NAMALWA (cell line): ENCODE measurements at regions not wholly inside any gene's neighbourhood (a gene's known extent, or its start where the extent isn't known, plus 50 kb on each side); places are given as distances from the start of the nearest gene placed in this dataset.

Source experiments
- DNase-seq: peaks from one replicate; pipeline ENCODE4 v3.0.0-alpha.2; 2015; ENCODE audit warnings: low spot score

DNA sequence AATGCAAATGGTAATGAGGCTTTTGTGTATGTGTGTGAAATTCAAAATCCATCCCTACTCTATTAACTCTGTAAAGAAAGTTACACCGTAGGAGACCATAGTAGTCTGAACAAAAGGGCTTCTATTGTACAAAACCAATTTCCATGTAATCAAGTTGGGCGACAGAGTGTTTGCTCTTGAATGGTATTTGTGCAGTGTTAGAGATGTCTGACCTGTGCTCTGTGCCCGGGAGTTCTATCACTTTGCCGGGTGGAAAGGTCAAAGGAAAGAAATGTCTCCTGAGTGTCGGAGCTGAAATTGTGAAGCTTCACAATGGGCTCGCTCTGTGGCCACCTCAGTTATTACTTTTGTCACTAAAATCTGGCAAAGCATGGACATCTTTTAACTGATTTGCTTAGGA, 312.0 kb downstream of the SAMD5 start:
- DNase-seq: no peak

DNA sequence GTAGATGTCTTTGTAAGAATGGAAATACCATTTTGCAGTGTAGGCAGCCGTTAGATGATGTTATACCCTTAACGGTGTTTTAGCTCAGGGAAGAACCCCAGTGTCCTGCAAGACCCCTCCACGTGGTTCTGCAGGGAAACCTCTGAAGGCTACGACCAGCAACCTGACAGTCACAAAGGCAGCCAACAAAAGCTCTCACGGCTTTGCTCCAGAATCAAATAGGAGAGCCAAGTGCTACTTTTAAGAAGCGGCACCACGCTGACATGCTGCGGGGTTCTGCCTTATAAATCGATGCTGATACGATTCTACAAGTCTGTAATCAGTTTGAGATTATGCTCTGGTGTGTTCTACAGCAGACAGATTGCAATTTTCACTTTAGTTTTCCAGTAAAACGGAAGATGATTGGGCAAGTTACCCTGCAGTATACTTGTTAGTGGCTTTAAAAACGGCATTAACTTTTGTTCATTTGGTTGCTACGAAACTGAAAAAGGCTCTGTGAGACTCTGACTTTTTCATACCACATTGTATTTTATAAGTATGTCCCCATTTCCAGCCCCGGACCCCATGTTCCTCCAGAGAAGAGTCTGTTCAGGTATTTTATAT, 312.9 kb downstream of the SAMD5 start:
- no peak for DNase-seq

GRCh38 chr6:147823936-147824335, 315.4 kb downstream of the SAMD5 start:
- DNase-seq: no peak

- DNase-seq: no peak
These were observed 317.4 kb downstream of the SAMD5 start for GRCh38 chr6:147825848-147826247.

GRCh38 chr6:147826698-147827097, 318.2 kb downstream of the SAMD5 start:
- no peak for DNase-seq

DNA sequence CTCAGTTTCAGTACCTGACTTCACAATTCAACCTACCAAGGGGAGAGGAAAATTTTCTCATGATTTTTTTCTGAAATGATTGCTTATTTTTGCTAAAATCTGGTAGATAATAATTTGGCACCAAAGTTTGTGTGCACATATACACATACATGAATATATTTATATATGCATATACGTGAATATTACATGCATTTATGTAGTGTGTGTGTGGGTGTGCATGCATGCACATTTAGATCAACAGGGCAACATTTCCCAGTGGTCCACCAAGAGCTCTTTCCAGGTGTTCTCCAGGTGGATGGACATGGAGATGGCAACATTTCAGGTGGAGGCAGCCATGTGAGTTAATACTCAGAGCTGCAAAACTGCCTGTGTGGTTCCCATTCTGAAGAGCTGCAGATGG, 320.9 kb downstream of the SAMD5 start:
- DNase-seq: no peak

- no peak for DNase-seq
These were observed 321.3 kb downstream of the SAMD5 start for GRCh38 chr6:147829835-147830234.

DNA sequence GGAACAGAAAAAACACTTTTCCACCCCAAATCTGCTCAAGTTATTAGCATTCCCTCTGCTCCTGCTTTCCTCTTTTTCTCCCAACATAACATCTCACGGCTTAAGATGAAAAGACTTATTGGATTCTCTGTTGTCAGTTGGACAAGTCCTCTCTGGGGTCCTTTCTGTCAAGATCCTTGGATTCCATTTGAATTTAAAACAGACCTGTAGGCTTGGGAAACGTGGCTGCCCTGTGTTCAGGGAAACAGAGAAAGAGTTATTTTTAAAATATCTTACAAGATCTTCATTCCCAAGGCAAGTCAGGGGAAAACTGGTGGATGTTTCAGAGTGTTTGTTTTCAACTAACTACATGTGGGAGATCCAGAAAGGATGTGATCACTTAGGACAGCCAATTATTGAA, 322.9 kb downstream of the SAMD5 start:
- DNase-seq: no peak

GRCh38 chr6:147833607-147834006, 325.1 kb downstream of the SAMD5 start:
- no peak for DNase-seq

DNA sequence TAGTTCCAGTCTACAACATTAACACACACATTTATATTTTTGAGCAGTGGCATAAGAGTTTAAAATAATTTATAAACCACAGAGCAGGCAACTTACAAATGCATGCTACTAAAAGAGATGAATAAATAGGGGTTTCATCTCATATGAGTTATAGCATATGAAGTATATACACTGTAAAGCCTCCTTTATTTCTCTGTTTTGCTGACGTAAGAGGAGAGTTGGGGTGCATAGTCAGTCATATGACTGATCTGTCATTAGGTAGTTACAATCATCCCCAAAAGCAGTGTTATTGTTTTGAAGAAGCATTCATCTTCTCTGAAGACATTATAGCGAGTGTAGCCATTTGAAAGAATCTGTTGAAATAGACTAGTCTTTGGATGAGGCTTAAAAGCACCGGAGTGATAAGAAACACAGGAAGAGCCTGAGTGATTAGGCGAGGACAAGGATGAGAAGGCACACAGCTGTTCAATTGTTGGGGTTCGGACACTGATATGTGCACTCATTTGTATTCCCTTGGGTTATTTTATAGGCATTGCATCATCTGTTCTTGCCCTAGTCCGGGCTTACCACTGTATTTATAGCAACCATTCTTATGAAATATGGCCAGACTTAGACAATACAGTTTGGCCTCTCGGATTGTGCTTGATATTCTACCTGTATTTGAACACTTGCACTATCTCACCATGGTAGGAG, 325.7 kb downstream of the SAMD5 start:
- DNase-seq: no peak

GRCh38 chr6:147837540-147837939, 329.1 kb downstream of the SAMD5 start:
- no peak for DNase-seq

DNA sequence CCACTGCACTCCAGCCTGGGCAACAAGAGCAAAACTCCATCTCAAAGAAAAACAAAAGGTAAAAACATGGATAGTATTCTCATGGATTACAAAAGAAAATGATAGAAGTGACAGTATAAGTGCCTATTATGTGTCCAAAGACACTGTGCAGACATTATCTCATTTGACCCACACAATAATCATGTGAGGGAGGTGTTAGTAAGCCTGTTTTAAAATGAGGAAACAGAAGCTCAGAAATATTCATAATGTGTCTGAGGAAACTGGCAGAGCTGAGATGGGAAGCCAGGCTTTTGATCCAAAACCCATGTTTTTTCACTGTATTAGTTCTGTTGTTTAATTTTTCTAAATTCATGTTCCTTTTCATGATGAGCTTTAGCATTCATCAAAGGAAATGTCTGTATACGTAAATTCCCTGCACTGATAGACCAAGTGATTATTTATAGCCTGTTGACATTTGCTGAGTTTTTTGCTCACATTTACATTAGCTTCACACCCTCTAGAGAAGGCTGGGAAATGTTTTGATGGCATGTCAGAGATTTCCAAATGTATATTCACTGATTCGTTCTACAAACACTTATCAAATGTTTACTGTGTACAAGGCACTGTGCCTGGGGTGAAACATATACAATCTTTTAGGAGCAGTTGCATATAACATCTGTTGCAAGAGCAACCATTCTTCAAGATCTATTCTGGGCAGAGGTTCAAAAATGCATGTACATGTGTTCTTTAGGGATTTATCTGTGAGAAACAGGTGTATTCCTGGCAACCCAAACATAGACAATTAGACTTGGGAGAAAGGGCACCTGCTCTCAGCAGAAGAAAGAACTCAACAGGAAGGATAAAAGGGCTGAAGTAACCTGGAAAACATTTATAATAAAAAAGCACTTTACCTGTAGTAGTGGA, 331.5 kb downstream of the SAMD5 start:
- DNase-seq: no peak

DNA sequence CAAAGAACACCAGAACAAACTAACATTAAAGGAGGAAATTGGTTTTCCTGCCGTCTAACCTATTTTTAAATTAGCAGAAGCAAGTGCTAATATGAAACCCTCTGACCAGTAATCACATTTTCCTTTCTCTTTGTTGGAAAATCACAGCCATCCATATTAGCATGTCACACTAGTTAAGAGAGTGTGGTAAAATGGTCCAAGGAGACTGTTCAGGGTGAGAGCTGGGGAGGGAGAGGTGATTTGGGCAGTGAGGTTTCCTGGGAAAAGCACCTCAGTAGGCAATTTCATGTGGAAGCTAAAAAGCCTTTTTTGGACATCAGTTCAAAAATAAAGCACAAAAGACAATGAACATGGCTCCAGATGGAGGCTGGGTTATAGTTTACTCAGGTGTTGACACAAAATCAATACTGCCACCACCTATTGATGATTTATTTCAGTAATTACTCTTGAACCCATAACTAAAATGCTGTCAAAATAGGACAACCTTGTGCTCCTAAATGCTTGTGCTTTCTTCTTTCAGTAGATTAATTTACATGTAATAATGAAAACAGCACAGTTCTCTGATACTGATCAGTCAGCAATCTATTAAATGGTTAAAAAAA, 333.2 kb downstream of the SAMD5 start:
- no peak for DNase-seq

DNA sequence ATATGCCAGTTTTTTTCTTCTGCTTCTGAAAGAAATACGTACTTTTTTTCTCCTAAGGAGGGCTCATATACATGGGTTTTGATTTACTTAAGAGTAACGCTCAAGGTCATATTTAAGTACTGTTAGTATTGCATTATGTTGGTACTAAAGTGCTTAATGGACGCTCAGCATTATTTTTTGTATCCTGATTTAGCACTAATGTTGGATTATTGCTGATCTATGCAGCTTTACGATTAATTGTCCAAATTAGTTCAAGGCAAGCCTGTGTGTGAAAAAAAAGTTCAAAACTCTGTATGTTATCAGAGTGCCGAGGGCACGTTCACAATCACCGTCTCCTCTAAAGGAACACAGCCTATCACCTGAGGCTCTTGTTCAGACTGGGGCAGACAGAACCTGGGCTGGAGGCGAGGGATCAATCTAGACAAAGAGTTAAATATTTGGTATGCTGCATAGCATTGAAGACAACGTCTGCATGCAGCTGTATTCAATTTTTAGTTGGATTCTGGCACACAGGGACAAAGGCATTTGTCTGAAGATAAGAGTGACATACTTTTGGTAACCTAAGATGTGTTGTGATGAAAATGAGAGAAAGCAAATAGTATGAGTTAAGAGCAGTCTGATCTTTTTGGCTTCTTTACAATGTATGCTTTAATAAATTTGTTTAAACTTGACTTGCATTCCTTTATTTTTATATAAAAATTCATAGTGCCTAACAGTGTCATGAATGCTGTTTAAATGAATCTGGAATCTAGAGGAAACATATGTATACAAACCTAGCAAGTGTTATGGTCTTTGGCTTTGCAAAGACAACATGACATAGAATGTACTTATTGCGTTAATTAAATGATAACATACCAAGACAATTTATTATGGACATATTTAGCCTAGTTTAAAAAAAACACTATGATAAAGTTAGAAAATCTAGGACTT, 341.2 kb downstream of the SAMD5 start:
- DNase-seq: no peak

DNA sequence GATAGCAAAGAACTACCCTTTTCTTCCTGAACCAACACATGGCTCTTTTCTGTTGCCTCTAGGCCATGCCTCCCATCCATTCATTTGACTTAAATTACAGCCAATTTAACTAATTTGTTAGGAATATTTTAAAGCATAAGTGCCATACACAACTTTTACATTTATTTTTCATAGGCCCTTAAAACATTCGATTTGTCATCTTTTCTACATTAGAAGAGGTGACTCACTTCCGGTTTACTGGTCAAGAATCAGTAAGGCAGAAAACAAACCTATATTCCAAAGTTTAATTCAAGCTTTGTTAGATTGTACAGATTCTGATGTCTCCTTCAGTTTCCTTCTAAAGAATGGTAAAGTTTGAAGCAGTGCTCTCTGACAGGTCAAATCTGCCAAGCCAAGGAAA, 344.3 kb downstream of the SAMD5 start:
- DNase-seq: no peak

DNA sequence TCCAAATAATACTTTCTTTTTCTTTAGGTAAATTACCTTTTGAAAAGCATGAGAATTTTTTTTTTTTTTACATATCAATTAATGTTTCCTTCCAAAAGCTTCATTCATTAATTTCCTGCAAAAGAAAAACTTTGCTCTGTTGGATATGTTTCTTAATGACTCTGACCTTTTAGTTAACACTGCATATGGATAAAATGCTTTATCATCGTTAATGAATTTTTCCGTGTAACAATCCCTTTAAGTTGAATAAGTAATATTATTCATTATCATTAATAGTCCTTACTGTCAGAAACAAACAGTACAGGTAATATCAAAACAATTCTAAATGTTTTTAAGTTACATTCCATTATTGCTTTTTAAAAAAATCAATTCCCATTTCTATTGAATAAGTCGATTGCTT, 345.1 kb downstream of the SAMD5 start:
- no peak for DNase-seq

- DNase-seq: no peak
These were observed 347.5 kb downstream of the SAMD5 start for GRCh38 chr6:147855803-147856482.

DNA sequence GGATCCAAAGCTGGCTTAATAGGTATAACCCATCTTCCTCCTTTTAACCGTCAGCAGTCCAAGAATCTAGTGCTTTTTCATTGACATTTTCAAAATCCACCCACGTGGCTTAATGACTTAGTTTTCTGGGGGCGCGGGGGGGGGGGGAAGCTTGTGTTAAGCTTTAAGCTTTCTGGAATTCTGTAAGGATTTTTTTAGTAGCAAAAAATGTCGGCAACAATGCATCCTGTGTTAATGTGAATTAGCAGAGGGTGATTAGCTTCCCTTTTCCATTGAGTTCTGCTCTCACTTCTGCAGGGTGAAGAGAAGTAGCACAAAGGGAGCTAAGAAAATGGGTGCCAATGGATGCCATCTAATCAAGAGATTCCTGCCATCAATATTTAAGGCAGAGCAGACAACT, 348.2 kb downstream of the SAMD5 start:
- DNase-seq: no peak

DNA sequence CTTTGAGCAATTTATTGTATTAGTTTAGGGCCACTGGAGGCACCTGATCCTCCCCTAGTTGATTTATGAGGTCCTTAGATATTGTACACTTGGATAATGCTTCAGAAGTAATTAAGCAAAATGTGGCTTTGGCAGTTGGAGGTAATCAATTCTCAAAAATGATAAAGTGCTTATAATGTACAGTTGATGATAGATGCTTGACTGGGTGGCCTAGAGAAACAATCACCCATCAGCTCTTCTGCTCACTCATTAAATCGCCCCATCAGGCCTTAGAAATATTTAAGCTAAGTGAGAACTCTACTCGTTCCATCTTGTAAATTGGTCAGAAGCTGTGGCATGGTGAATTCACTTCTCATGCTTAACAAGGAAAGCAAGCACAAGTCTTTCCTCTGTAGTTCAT, 349.9 kb downstream of the SAMD5 start:
- no peak for DNase-seq

DNA sequence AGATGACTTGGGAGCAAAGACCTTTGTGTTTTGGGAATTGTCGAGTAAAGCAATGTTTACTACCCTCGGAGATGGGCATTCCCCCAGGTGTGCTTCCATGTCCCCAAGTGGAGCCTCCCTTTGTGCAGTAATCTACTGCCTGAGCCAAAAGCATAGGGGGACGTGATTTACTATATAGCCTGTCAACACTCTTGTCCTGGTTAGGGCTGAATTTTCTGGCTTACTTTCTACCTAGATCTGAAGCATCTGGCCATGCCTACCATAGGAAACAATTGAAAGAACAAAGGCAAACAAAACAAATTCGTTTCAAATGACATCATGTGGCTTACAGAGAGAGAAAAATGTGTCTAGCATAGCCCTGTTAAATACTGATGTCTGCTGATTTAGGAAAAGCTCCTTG, 350.6 kb downstream of the SAMD5 start:
- no peak for DNase-seq

GRCh38 chr6:147861696-147862095, 353.2 kb downstream of the SAMD5 start:
- DNase-seq: no peak
